ENCODE measurements at regions not wholly inside any gene's neighbourhood (a gene's known extent, or its start where the extent isn't known, plus 50 kb on each side); places are given as distances from the start of the nearest gene placed in this dataset.

DNA sequence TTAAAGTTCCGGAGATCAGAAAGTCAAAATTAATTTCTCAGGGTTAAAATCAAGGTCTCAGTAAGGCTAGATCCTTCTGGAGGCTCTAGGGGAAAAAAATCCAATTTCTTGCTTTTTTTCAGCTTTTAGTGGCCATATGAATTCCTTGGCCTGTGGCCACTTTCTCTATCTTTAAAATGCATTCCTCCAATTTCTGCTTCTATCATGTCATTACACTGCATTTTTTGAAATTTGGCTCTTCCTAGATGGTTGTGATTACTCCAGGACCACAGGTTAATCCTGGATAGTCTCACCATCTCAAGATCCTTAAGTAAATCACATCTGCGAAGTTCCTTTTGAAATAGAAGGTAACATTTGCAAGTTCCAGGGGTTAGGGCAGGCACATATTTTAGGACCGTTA is 1294.9 kb upstream of the CITED2 start:
- TF ChIP-seq, protein P1, sequence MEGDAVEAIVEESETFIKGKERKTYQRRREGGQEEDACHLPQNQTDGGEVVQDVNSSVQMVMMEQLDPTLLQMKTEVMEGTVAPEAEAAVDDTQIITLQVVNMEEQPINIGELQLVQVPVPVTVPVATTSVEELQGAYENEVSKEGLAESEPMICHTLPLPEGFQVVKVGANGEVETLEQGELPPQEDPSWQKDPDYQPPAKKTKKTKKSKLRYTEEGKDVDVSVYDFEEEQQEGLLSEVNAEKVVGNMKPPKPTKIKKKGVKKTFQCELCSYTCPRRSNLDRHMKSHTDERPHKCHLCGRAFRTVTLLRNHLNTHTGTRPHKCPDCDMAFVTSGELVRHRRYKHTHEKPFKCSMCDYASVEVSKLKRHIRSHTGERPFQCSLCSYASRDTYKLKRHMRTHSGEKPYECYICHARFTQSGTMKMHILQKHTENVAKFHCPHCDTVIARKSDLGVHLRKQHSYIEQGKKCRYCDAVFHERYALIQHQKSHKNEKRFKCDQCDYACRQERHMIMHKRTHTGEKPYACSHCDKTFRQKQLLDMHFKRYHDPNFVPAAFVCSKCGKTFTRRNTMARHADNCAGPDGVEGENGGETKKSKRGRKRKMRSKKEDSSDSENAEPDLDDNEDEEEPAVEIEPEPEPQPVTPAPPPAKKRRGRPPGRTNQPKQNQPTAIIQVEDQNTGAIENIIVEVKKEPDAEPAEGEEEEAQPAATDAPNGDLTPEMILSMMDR (IDR thresholded peaks at IDR 0.05), result no peak
- no peak for TF ChIP-seq POLR2A (IDR thresholded peaks at IDR 0.05)

All from Peyer's patch (tissue), 4 donors.